RWPE2 (cell line): ENCODE measurements at regions not wholly inside any gene's neighbourhood (a gene's known extent, or its start where the extent isn't known, plus 50 kb on each side); places are given as distances from the start of the nearest gene placed in this dataset.

Experiments
- ATAC-seq: fragments of 200-7000 bp; cut with Tn5 transposase; 3 replicates; pipeline ENCODE4 v1.9.1; 2021; ENCODE audit warnings: low read depth
- DNase-seq: peaks from one replicate; pipeline ENCODE4 v3.0.0-alpha.2; 2020; ENCODE audit warnings: low spot score
- H3K27ac ChIP-seq: fragments of 450-650 bp; 2 replicates; pipeline ENCODE4 v1.5.1; 2017; ENCODE audit warnings: mild to moderate bottlenecking; ENCODE audit not compliant: poor library complexity, severe bottlenecking
- H3K27me3 ChIP-seq: fragments of 250-450 bp; sonication (Bioruptor Pico); 2 replicates; pipeline ENCODE4 v1.5.1; 2021; ENCODE audit warnings: mild to moderate bottlenecking, moderate library complexity; ENCODE audit not compliant: insufficient read depth, poor library complexity, severe bottlenecking
- H3K36me3 ChIP-seq: fragments of 250-450 bp; sonication (Bioruptor Pico); 2 replicates; pipeline ENCODE4 v1.5.1; 2020; ENCODE audit warnings: low read depth, mild to moderate bottlenecking, moderate library complexity
- H3K4me1 ChIP-seq: fragments of 250-450 bp; sonication (Bioruptor Pico); 2 replicates; pipeline ENCODE4 v1.5.1; 2021; ENCODE audit warnings: mild to moderate bottlenecking, moderate library complexity; ENCODE audit not compliant: insufficient read depth, poor library complexity, severe bottlenecking
- H3K4me3 ChIP-seq: fragments of 250-450 bp; sonication (Bioruptor Pico); 2 replicates; pipeline ENCODE4 v1.5.1; 2021; ENCODE audit warnings: mild to moderate bottlenecking, moderate library complexity; ENCODE audit not compliant: severe bottlenecking
- H3K9me3 ChIP-seq: fragments of 250-450 bp; sonication (Bioruptor Pico); 2 replicates; pipeline ENCODE4 v1.5.1; 2021; ENCODE audit warnings: mild to moderate bottlenecking, moderate library complexity; ENCODE audit not compliant: severe bottlenecking
- TF ChIP-seq, protein P1 (sequence below): fragments of 450-650 bp; IDR thresholded peaks from one replicate; pipeline ENCODE4 v1.5.1; 2017; ENCODE audit warnings: mild to moderate bottlenecking, moderate library complexity; ENCODE audit not compliant: poor library complexity, severe bottlenecking

- TF ChIP-seq, protein P1, sequence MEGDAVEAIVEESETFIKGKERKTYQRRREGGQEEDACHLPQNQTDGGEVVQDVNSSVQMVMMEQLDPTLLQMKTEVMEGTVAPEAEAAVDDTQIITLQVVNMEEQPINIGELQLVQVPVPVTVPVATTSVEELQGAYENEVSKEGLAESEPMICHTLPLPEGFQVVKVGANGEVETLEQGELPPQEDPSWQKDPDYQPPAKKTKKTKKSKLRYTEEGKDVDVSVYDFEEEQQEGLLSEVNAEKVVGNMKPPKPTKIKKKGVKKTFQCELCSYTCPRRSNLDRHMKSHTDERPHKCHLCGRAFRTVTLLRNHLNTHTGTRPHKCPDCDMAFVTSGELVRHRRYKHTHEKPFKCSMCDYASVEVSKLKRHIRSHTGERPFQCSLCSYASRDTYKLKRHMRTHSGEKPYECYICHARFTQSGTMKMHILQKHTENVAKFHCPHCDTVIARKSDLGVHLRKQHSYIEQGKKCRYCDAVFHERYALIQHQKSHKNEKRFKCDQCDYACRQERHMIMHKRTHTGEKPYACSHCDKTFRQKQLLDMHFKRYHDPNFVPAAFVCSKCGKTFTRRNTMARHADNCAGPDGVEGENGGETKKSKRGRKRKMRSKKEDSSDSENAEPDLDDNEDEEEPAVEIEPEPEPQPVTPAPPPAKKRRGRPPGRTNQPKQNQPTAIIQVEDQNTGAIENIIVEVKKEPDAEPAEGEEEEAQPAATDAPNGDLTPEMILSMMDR: no peak
- Histone ChIP-seq H3K4me3 (no peak overlapping the region), H3K27me3 (no peaks in the 10 kb centered on the region), H3K36me3 (no peaks in the 10 kb centered on the region), H3K4me1 (no peaks in the 10 kb centered on the region), H3K27ac (no peak overlapping the region), H3K9me3 (no peaks in the 10 kb centered on the region)
- no peak for DNase-seq
- ATAC-seq: no peak
These were observed 583.9 kb downstream of the SEMA5A start for GRCh38 chr5:8961956-8962355.

DNA sequence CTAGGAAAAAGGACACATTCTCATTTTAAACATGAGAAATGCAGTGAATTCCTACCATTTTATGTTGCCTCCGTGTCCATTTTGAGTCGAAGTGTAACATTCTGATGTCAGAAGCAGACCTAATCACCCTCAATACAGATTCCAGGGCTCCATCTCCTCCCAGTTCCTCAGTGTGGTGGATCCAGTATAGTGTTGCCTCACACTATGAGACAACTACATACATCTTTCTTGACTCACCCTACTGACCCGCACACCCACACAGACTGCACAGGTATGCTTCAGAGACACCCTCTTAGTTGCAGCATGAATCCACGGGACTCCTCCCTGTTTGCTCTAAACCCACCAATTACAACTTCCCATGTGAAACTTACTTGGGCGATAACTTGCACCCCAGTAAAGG is 564.9 kb downstream of the SEMA5A start:
- H3K9me3 ChIP-seq: no peaks in the 10 kb centered on the region
- TF ChIP-seq, protein P1: no peak
- H3K27me3 ChIP-seq: no peaks in the 10 kb centered on the region
- H3K4me3 ChIP-seq: no peak overlapping the region
- no peak for DNase-seq
- no peaks in the 10 kb centered on the region for H3K36me3 ChIP-seq
- H3K27ac ChIP-seq: no peak overlapping the region
- peak; percentile 91 for ATAC-seq
- no peaks in the 10 kb centered on the region for H3K4me1 ChIP-seq

- H3K27me3 ChIP-seq: no peaks in the 10 kb centered on the region
- ATAC-seq: no peak
- DNase-seq: no peak
- H3K4me1 ChIP-seq: no peaks in the 10 kb centered on the region
- TF ChIP-seq, protein P1: no peak
- H3K4me3 ChIP-seq: no peak overlapping the region
- no peaks in the 10 kb centered on the region for H3K36me3 ChIP-seq
- no peaks in the 10 kb centered on the region for H3K9me3 ChIP-seq
- H3K27ac ChIP-seq: no peak overlapping the region
These were observed 564.4 kb downstream of the SEMA5A start for GRCh38 chr5:8981496-8981895.

DNA sequence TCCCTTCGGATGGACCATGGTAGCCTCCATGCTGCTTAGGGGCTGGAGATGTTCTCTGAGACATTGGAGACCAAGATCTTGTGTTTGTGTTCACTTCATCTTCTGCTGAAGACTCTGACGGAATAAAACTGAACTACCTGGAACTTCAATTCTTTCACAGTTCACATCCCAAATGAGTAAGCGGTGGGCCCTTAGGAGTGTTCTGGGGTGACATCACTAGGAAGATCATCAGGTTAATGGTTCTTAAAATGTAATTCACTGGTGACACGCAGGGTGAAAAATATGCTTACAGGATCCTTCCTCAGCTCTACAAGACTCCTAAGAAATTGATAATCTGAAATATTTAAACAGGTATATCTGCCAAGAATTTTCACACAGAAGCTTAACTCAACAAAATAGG is 561.5 kb downstream of the SEMA5A start:
- no peaks in the 10 kb centered on the region for H3K4me1 ChIP-seq
- H3K27ac ChIP-seq: no peak overlapping the region
- TF ChIP-seq, protein P1: no peak
- H3K4me3 ChIP-seq: no peak overlapping the region
- no peak for DNase-seq
- no peaks in the 10 kb centered on the region for H3K9me3 ChIP-seq
- no peaks in the 10 kb centered on the region for H3K36me3 ChIP-seq
- ATAC-seq: no peak
- no peaks in the 10 kb centered on the region for H3K27me3 ChIP-seq
